Brain microvascular endothelial cell (primary cell): ENCODE measurements at regions not wholly inside any gene's neighbourhood (a gene's known extent, or its start where the extent isn't known, plus 50 kb on each side); places are given as distances from the start of the nearest gene placed in this dataset.

Source experiments
- DNase-seq: peaks from one replicate; pipeline ENCODE4 v3.0.0-alpha.2; 2020
- H3K27ac ChIP-seq: fragments of 250-450 bp; sonication (Bioruptor Pico); 2 replicates; pipeline ENCODE4 v1.5.1; 2020; ENCODE audit warnings: mild to moderate bottlenecking, moderate library complexity
- H3K27me3 ChIP-seq: fragments of 250-450 bp; sonication (Bioruptor Pico); replicated peaks from 2 replicates; pipeline ENCODE4 v1.5.1; 2020; ENCODE audit warnings: mild to moderate bottlenecking
- H3K36me3 ChIP-seq: fragments of 250-450 bp; sonication (Bioruptor Pico); replicated peaks from 2 replicates; pipeline ENCODE4 v1.5.1; 2020; ENCODE audit warnings: mild to moderate bottlenecking
- H3K4me3 ChIP-seq: 2 replicates; pipeline ENCODE4 v1.5.1; 2011; ENCODE audit warnings: low read depth, mild to moderate bottlenecking, control low read depth, low read length, moderate library complexity
- CTCF ChIP-seq: IDR thresholded peaks from 2 replicates; pipeline ENCODE4 v1.5.1; 2011; ENCODE audit warnings: low read depth, mild to moderate bottlenecking, moderate library complexity, low read length, control low read depth, inconsistent platforms; ENCODE audit errors: missing control alignments
- in situ Hi-C: cut with HindIII; loops from 2 replicates; pipeline ENCODE4 v1.10.0; 2017; ENCODE audit warnings: low sequenced_read_pairs, low pct_ligation_motif_present

DNA sequence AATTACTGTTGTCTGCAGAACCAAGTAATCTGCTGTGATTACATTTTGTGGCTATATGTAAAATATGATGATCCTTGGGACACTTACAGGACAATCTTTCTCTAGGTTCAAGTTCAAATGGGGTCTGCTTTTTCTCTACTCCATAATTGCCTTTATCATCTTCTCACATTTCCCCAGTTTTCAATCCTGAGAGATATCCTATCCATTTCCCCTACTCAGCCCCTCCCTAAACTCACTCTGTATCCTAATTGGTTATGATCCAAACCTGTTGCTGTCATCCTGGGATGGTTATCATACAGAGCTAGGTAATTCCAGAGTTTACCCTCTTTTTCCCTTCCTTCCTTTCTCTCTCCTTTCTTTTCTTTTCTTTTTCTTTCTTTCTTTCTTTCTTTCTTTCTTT, 100.5 kb upstream of the ELAC2 start:
- TF ChIP-seq CTCF, result no peak
- no peaks in the 10 kb centered on the region for H3K36me3 ChIP-seq
- no peak for DNase-seq
- in situ Hi-C loops, result no loop called here
- no peak overlapping the region for H3K27ac ChIP-seq
- no peaks in the 10 kb centered on the region for H3K27me3 ChIP-seq
- H3K4me3 ChIP-seq, result no peak overlapping the region

DNA sequence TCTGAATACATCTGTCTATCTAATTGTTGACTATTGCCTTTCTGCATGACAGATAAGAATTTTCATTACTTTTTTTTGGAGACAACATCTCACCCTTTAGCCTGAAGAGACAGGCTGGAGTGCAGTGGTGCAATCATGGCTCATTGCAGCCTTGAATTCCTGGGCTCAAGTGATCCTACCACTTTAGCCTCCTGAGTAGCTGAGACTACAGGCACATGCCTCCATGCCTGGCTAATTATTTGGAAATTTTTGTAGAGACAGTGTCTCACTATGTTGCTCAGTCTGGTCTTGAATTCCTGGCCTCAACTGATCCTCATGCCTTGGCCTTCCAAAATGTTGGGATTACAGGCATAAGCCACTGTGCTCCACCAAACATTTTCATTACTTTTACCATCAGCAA, 99.8 kb upstream of the ELAC2 start:
- in situ Hi-C loops, result no loop called here
- TF ChIP-seq CTCF, result no peak
- no peak for DNase-seq
- Histone ChIP-seq H3K27me3 (no peaks in the 10 kb centered on the region), H3K36me3 (no peaks in the 10 kb centered on the region), H3K27ac (no peak overlapping the region), H3K4me3 (no peak overlapping the region)

DNA sequence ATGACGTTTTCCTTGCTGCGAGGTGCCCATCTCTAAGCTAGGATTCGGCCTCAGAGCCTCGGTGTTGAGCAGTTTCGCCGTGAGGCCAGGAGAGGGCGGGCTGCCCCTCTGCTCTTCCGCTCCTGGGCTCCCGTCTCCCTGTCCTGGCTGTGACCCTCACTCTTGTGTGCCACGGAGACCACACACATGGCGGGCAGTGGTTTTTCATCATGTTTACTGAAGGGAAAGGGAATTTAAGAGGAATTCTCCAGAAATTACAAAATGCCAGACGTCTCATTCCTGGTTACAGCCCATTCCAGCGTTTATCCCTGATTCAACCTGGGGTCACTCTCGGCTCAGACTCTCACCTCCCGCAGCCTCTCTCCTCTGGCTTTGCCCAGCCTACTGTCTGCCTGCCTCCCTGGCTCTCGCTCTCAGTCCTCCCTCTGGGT, 96.8 kb upstream of the ELAC2 start:
- in situ Hi-C loops, result no loop called here
- H3K36me3 ChIP-seq, result no peaks in the 10 kb centered on the region
- DNase-seq, result peak; percentile 5
- H3K27me3 ChIP-seq, result no peaks in the 10 kb centered on the region
- H3K27ac ChIP-seq, result no peak overlapping the region
- H3K4me3 ChIP-seq, result no peak overlapping the region
- TF ChIP-seq CTCF, result peak; percentile 84

- no peaks in the 10 kb centered on the region for H3K36me3 ChIP-seq
- no peak overlapping the region for H3K27ac ChIP-seq
- in situ Hi-C loops, result no loop called here
- no peaks in the 10 kb centered on the region for H3K27me3 ChIP-seq
- no peak for DNase-seq
- TF ChIP-seq CTCF, result no peak
- H3K4me3 ChIP-seq, result no peak overlapping the region
Observed at GRCh38 chr17:13113821-13114525, 96.1 kb upstream of the ELAC2 start.

GRCh38 chr17:13107676-13108235, 89.9 kb upstream of the ELAC2 start:
- no peak overlapping the region for H3K4me3 ChIP-seq

More at GRCh38 chr17:13107676-13108235, 89.9 kb upstream of the ELAC2 start:
- Histone ChIP-seq H3K27me3 (no peaks in the 10 kb centered on the region), H3K27ac (no peak overlapping the region), H3K36me3 (no peaks in the 10 kb centered on the region)
- in situ Hi-C loops, result no loop called here
- TF ChIP-seq CTCF, result no peak
- no peak for DNase-seq
